Sciatic nerve (tissue), 2 donors: ENCODE measurements at regions not wholly inside any gene's neighbourhood (a gene's known extent, or its start where the extent isn't known, plus 50 kb on each side); places are given as distances from the start of the nearest gene placed in this dataset.
"Not testable (repeated sequence)": the region's sequence is repeated elsewhere in the genome, so short reads cannot be mapped to it uniquely, and the experiment has no call there.

ENCODE experiments used
- ATAC-seq: fragments of 200-7000 bp; cut with Tn5 transposase; one replicate; pipeline ENCODE4 v1.9.1; 2020; ENCODE audit warnings: mild to moderate bottlenecking, moderate library complexity
- DNase-seq: peaks from one replicate; pipeline ENCODE4 v3.0.0-alpha.2; 2020; ENCODE audit warnings: low spot score
- intact Hi-C: fragments of 100-400 bp; cut with DNase I; formaldehyde crosslinking; loops from one replicate; pipeline ENCODE4 v1.14.2; 2022
- donor health status: DM: no; HTN: no; CAD: no.
- donor health status: DM: no; HTN: no; CAD: no.

GRCh38 chr16:48684148-48684547, 74.2 kb upstream of the N4BP1 start:
- DNase-seq, result no peak
- intact Hi-C loops, result no loop called here
- ATAC-seq, result no peak

GRCh38 chr16:48682971-48683370, 73.0 kb upstream of the N4BP1 start:
- DNase-seq (no peak), ATAC-seq (no peak)
- intact Hi-C loops, result no loop called here

- intact Hi-C loops, result no loop called here
- DNase-seq (no peak), ATAC-seq (no peak)
These were observed 71.5 kb upstream of the N4BP1 start for GRCh38 chr16:48681520-48681919.

GRCh38 chr16:48680881-48681280, 70.9 kb upstream of the N4BP1 start:
- ATAC-seq, result no peak
- no peak for DNase-seq
- intact Hi-C loops, result no loop called here

GRCh38 chr16:48676836-48677235, 66.9 kb upstream of the N4BP1 start:
- no peak for DNase-seq
- ATAC-seq, result no peak
- intact Hi-C loops, result no loop called here

- ATAC-seq, intact Hi-C loops, DNase-seq: not testable (repeated sequence)
These were observed 58.2 kb upstream of the N4BP1 start for GRCh38 chr16:48668184-48668583.

- ATAC-seq (no peak), DNase-seq (no peak)
- intact Hi-C loops, result no loop called here
These were observed 50.0 kb upstream of the N4BP1 start for GRCh38 chr16:48659940-48660339.
